8988T (cell line): ENCODE measurements at regions not wholly inside any gene's neighbourhood (a gene's known extent, or its start where the extent isn't known, plus 50 kb on each side); places are given as distances from the start of the nearest gene placed in this dataset.

ENCODE experiments used
- DNase-seq: peaks from one replicate; pipeline ENCODE4 v3.0.0; 2011

DNA sequence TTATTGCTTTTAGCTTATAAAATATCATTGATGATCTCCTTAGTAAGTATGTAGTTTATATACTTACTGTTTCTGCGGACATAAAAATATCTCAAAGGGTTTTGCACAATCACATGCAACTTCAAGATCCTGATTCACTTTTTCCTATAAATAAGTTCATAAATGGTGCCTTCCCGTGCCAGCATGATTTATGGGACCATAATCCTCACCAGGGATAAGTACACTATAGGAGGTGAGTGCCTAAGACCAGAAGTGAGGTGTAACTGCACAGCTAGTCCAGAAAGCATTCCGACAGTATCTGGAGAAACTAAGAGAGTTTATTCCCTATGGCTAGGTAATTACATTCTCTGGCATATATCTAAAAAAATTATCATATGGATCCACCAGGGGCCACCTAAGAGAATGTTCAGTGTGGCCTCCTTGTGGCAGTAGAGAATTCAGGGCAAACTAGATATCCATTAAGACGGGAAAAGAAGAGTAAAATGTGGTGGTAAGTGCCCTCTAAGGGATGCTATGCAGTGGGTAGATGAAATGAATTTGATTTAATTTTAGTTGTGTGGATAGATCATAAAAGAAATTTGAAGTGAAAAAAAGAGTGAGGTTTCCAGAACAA, 402.5 kb upstream of the SLC24A2 start:
- no peak for DNase-seq

DNA sequence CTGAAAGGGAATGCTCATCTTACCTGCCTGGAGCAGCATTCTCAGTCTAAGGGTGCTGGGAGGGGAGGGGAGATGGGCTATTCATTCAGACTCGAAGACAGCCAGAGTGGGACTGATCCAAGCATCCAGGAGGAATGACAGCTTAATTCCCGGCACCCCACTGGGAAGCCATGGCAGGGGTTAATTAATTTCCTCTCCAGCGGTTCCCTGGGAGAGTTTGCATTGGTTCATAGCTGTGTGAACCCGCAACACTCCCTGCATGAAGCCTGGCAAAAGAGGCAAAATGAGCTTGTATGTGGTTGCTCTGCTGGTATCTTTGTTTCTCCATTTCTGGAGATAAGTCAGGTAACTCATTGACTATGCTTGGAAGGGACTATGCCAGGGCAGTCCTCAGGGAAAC, 401.0 kb upstream of the SLC24A2 start:
- no peak for DNase-seq

DNA sequence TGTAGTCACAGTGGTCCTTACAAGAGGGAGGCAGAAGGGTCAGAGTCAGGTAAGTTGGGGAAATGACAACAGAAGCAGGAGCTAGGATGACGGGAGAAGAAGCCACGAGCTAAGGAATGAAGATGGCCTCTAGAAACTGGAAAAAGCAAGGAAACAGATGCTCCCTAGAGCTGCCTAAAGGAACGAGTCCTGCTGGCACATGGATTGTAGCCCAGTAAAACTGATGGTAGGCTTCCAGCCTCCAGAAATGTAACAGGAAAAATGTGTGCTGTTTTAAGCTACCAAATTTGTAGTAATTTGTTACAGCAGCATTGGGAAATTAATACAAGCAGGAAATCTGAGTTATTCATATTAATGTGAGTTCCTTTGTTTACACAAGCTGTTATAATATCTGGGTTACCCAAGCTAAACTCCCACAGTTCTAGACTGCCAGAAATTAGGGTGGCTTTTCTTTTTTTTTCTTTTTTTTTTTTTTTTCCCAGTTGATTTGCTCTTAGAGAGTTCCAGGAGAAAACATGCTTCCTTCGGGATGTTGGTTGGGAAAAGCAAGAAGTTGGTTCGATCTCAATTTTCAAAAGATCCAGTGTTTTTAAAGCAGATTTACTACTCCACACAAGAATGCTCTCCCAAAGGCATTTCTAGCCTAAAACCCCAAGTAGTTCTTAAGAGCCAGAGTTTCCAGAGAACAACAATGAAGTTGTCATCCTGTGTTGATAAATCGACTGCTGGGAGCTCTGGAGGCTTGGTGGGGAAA, 400.0 kb upstream of the SLC24A2 start:
- no peak for DNase-seq

DNA sequence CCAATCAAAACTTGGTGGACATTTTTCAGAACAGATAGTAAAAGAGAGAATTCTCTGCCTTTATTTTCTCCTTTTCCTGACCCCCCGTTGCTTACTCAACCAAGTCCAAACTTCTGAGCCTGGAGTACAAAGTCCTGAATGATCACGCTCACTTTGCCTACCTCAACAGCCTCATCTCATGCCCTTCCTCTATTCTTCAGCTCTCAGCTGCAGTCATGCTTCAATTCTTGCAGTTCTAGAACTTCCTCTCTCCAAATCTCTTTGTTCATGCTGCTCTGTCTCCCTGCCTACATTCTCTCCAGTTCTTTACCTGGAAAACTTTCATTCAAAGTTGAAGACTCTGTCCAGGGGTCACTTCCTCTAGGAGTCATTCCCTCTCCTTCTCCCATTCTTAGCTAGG, 398.5 kb upstream of the SLC24A2 start:
- no peak for DNase-seq

DNA sequence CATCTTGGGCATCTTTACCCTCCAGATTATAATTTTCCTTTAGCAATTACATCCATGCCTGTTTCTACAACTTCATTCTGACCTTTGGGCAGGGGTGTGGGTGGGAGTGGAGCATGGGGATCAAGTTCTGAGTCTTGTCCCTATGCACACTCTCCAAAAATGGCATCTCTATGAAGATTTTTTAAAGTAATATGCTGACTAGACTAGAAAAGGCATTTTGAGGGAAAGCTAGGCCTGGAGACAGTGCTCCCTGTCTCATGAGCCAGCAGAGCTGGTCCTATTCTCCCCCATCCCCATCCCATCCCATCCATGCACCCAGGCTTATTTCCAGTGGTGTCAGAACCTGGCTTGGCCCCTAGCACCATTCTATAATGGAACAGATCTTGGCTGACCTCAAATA, 398.0 kb upstream of the SLC24A2 start:
- no peak for DNase-seq

DNA sequence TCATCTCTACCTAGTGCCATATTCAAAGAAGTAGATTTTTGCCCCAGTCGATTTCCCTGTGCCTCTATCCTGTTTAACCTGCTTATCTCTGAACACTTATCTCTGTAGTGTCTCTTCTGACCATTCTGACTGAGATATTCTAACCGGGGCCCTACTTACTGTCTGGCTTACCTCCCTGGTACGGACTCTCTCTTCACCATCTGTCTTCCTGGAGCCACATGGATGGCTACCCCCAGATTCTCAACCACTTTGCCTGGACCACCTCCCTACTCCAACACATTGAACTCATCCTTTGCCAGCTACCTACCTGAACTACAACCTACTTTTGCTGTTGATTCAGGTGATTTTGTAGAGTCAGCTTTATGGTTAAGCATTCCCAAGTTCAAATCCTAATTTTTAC, 397.4 kb upstream of the SLC24A2 start:
- DNase-seq: no peak

DNA sequence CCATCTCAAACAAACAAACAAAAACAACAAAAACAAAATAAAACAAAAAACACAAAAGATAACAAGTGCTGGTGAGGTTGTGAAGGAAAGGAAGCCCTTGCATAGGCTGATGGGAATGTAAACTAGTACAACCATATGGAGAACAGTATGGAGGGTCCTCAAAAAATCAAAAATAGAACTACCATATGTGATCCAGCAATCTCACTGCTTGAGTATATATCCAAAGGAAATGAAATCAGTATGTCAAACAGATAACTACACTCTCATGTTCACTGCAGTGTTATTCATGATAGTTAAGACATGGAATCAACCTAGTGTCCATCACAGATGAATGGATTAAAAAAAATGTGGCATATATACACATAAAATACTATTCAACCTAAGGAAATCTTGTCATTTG, 395.7 kb upstream of the SLC24A2 start:
- DNase-seq: no peak

DNA sequence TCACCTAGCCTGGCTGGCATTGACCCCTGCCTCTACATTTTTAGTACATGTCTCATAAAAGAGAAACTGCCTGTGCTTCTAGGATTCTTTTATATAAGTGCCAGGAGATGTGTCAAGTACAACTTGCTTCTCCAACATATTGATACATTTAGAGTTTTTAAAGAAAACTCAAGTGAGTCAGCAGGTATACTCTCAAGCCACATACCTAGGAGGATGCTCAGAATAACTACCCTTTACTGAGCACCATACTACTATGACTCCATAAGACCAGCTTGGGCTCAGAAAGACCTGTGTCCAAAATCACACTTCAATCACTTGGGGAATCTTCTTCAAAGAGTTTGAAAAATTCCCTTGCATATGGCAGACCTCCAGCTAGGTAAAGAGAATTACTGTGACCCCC, 389.8 kb upstream of the SLC24A2 start:
- no peak for DNase-seq

DNA sequence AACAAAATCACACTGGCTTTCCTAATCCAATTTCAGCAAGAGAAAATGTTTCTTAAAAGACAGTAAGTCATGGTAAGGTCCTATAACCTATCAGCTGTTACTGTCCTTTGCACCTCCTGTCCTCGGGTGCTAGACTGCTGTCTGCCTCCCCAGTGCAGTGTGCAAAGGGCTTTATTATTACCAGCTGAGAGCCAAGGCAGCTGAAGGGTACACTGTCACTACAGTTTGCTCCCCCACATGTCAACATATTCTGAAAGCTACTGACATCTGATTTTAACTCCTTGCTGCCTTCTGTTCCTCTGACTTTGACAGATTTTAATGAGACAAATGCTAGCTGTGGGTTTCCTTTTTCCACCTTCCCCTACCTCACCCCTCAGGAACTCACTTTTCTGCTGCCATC, 389.4 kb upstream of the SLC24A2 start:
- DNase-seq: no peak

DNA sequence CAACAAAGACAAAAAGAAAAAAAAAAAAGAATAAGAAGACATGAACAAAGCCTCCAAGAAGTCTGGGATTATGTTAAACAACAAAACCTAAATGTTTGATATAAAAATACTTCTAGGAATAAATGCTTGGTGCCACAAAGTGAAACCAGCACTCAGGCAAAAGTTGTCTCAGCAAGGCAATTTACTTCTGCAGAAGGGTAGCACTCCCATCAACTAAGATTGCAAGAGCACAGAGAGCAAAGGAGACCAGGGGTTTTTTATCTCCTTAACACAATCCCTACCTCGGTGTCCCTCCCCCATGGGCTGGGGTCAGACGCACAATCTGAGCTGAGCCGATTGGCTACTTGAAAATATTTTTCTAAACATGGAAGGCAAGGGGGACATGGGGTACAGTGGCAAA, 381.3 kb upstream of the SLC24A2 start:
- DNase-seq: no peak

DNA sequence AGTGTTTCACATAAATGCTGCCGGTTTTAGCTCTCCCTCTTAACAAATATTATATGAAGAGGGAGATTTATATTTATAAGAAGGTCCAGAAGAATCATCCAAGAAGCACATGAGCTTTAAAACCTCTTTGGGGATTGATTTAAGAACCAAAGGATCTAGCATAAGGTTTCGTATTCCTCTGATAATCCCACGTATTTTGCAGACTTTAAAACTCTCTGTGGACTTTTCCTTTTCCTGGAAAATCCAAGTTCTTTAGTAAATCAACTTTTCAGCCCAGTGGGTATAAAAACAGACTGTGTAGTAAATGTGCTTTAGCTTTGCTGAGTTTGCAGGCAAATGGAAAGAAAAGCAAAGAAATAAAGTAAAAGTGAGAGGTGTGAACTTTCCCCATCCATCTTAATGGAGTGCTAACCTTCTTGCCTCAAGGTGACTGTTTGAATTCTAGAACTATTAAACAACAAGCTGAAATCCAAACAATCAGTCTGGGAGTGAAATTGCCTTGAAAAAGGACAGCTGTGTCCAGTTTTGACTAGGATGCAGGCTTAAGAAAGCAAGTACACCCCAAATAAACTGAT, 363.4 kb upstream of the SLC24A2 start:
- no peak for DNase-seq

DNA sequence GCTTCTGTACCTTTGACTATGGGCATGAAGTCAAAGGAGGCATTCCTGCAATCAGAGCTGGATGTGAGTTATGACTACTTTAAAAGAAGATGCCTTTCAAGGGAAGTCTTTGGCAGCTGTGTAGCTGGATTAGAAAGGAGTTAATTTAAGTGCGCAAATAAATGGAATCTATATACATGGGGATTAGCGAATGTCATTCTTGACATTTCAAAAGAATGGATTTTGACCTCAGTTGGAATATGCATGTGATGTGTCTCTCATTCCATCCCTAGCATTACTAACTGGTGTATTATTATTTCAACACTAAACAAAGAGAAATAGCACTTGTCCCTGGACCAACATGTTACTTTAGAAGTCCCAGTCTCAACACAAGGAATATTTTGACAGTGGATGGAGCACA, 359.6 kb upstream of the SLC24A2 start:
- no peak for DNase-seq

DNA sequence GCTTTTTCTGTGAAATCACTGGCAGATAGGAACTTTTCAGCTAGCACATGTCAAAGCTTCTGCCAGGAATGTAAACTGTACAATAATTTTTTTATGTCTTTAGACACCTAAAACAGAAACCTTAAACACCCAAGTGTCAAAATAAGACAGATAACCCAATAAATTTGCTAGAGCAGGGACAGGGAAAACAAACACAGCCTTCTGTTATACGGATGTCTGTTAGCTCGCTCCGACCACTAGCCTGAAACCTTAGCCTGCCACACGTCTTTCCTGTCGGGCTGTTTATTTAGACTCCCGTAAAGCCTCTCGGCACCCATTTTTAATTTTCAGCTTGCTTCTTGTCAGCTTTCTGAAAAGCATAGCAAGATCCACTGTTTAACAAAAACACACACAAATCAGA, 355.4 kb upstream of the SLC24A2 start:
- DNase-seq: no peak

DNA sequence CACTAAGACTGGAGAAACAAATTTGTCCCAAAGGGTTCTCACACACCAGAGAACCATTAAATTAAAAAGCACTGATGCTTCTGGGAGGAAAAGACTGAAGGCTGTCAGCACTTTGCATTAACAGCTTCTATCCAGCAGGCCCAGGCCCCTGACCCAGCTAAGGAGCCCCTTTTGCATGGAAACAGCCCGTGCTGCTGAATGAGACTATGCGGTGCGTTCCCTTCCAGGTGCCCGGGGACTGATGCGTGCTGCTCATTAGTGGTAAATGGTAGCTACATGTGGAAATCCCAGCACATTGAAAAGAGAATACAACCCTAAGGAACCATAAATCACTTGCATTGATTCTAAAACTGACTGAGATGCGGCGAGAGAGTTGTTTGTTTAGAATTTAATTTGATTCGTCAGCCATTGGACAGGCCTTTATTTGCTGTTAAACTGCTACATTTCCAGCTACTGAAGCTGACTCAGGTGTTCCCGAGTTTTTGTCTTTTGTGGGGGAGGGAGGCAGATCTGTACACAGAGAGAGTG, 351.0 kb upstream of the SLC24A2 start:
- DNase-seq: no peak

DNA sequence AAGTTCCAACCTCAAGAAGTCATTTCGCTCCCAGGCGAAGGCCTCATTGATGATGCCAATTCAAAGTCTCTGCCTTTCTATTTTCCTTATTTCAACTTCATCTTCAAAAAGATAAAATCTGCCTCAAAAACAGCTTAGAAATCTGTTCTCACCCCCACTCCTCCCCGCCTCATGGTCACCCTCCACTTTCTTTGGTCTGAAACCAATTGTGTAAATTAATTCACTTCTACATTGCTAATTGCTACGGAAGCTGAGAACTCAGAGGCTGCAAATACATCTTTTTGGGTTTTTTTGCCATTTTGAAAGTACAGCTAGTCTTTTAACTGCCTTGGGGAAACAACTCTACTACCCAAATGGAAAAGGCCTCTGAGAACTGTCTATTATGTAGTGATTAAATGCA, 350.0 kb upstream of the SLC24A2 start:
- DNase-seq: no peak

DNA sequence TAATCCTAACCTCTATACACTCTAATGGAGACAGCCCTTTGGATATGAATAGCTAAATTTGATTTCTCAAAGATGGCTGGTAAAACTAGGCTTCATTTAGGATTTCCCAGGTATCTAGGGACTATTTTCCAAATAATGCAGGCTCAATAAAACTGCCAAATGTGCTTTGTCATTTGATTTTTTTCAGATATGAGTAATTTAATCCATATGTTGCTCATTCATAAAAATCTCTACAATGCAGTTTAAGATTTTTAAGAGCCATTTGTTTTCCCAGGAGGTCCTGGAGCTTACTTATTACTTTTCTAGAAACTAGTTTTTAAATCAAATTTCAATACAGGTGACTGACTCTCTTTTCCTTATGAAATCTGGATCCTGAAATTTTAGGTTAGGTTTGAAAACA, 349.3 kb upstream of the SLC24A2 start:
- DNase-seq: no peak

DNA sequence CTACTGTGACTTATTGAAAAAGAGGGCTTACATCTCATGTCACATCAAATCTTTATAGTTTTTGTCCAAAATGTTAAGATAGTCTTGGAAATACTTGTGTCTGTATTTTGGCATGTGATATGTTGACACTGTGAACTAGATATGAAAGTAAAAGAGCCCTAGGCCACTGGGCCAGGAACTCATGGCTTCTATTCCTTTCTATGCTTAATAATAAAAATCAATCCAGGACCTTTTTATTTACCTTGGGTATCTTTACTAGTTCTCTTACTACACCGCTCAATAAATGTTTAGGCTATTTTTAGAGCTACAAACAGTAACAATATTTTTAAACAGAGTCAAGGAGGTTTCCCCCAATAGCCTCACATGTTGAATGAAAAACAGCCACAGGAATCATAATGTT, 348.6 kb upstream of the SLC24A2 start:
- no peak for DNase-seq

DNA sequence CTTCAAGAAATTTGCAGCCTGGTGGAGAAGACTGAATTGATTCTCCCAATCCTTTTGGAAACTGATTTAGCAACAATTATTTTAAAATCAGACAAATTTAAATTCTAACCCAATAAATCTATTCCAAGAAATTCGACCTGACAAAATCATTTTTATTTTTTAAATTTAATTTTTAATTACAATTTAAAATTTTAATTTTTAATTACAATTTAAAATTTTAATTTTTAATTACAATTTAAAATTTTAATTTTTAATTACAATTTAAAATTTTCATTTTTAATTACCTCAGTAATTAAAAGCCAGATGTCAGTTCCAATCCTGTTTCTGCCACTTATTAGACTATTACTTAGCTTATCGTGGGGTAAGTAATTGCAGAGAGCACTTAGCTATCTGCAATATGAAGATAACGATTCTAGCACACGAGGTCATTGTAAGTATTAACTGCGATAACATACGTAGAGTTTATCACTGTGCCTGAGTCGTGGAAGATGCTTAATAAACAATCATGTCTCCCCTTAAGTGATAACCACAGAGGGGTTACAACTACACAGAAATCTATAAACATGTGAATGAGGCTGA, 346.4 kb upstream of the SLC24A2 start:
- DNase-seq: no peak

DNA sequence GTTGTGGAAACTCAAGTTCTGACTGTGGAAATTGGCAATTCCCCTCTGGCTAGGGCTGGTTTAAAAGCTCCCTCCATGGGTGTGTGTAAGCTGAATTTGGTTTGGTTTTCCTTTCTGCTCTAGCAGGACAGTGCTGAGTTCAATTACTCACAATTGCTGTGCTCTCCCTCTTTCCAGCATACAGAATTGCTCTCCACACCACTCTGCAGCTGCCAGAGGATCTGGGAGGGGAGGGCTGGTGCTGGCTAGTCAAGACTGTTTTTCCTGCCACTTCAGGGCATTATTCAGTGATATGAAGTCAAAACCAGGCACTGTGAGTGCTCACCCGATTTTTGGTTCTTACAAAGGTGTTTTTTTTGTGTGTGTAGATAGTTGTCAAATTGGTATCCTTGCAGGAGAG, 336.9 kb upstream of the SLC24A2 start:
- DNase-seq: no peak

DNA sequence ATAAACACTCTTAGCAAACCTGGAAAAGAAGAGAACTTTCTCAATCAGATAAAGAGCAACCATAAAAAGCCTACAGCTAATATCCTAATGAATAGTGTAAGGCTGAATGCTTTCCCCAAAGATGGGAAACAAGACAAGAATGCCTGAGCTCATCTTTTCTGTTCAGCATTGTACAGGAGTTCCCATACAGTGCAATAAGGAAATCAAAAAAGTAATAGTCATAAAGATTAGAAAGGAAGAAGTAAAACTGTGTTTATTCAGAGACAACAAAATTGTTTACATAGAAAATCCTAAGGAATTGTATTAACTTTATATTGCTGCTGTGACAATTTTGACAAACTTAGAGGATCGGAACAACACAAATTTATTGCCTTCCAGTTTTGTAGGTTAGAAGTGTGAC, 330.7 kb upstream of the SLC24A2 start:
- no peak for DNase-seq

DNA sequence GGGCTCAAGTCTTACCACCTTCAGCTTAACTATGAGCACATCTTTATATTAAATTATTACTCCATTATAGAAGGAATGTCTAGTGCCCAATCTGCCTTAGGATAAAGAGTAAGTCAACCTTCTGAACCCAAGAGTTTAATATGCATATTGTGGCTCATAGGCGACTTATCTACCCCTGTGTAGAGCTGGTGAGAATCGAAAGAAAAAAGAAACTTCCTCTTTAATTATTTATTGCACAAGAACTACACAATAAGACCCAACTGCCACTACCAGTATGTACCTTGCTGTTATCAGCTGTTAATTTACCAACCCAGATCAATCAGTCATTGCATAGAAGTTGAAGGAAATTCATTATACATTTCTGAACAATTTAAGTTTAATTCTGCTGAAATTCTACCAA, 329.1 kb upstream of the SLC24A2 start:
- DNase-seq: no peak

DNA sequence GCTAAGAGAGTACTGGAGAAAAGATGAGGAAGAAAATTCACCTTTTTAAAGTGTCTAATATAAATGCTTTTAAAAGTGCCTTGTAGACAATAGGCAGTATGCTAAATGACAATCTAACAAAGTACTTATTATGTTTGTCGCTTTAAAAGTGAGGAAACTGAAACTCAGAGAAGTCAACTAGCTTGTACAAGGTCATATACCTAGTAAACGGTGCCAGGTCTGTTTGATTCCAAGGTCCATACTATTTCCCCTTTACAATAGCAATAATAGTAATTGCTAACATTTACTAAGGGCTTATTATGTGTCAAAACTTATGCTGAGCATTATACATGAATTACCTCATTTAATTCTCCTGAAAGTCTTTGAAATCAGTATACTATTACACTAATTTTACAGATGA, 328.6 kb upstream of the SLC24A2 start:
- DNase-seq: no peak

DNA sequence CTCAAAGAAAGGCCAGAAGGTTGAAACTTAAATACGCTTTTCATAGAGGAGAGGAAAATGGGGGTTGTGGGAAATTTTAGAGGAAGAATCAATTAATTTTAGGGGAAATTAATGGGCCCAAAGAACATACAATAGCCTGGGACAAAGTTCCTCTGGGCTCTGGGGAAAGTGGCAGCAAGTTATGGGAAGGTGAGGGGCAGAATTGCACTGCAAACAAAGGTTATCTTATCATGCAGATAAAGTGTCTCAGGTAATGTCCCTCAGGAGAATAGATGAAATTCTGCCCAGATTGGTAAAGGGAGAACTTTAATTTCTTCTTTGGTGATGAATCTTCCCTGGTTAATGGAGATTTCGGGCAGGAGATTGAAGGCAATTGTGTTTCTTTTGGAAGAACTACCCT, 326.1 kb upstream of the SLC24A2 start:
- DNase-seq: no peak

DNA sequence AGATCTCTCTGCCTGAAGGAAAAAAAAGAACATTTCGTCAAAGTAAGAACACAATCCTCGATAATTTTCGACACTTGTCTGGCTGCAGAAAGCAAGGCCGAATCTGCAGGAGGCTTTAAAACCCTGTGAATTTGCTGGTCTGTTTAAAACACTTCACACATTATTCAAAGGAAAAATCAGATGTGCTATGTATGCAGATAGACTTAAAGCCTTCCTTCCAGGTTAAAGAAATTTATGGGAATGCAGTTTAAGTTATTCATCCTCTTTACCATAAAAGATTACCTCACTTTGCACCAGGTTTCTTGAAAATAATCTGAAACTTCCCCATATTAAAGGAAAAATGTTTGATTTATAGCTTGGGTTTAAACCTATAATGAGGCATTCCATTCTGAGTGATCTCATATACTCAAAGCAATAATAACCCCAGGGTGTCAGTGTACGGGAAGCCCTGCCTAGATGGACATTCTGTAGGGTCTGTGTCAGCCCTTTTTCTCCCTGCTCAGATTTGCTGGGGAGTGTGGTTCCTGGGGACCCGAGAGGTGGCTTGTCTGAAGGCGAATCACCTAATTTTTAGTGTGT, 323.5 kb upstream of the SLC24A2 start:
- DNase-seq: no peak
